ENCODE measurements at regions not wholly inside any gene's neighbourhood (a gene's known extent, or its start where the extent isn't known, plus 50 kb on each side); places are given as distances from the start of the nearest gene placed in this dataset.

DNA sequence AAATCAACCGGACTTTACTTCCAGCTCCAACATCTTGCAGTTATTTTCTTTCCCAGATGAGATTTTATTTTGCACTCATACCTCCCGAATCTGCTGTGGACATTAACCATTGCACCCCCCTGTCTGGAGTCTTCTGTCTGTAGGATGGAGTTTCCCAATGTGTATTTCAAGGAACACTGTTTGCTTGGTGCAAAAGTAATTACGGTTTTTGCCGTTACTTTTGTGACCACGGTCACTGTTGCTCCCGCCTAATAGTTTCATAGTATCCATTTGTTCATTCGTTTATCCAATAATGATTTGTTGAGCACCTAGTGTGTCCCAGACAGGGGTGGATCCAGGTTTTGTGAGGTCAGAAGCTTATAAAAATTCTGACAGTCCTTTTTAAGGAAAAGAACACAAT lies 90.3 kb upstream of the BCL11A start:
- TF ChIP-seq, protein P1, sequence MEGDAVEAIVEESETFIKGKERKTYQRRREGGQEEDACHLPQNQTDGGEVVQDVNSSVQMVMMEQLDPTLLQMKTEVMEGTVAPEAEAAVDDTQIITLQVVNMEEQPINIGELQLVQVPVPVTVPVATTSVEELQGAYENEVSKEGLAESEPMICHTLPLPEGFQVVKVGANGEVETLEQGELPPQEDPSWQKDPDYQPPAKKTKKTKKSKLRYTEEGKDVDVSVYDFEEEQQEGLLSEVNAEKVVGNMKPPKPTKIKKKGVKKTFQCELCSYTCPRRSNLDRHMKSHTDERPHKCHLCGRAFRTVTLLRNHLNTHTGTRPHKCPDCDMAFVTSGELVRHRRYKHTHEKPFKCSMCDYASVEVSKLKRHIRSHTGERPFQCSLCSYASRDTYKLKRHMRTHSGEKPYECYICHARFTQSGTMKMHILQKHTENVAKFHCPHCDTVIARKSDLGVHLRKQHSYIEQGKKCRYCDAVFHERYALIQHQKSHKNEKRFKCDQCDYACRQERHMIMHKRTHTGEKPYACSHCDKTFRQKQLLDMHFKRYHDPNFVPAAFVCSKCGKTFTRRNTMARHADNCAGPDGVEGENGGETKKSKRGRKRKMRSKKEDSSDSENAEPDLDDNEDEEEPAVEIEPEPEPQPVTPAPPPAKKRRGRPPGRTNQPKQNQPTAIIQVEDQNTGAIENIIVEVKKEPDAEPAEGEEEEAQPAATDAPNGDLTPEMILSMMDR (IDR thresholded peaks at IDR 0.05): no peak
- no peak for TF ChIP-seq POLR2A (IDR thresholded peaks at IDR 0.05)
